ENCODE measurements at regions not wholly inside any gene's neighbourhood (a gene's known extent, or its start where the extent isn't known, plus 50 kb on each side); places are given as distances from the start of the nearest gene placed in this dataset. TPM values are rescaled to one million over a fixed set of nuclear protein-coding genes. Genes with fewer than 3 reads are reported as not detected.

GRCh38 chr15:97909291-97909891 is 51.1 kb upstream of the ARRDC4 start (continued):
- TF ChIP-seq ZC3H8 (IDR thresholded peaks at IDR 0.05) = no peak
- TF ChIP-seq FOS (IDR thresholded peaks at IDR 0.05; ENCODE audit: extremely low read depth, insufficient read length) = no peak
- 0 out of 4 replicates have a peak, but pooled peaks of 1 of the 2 experiments have one; percentile 11 for TF ChIP-seq RCOR1 (IDR thresholded peaks at IDR 0.05; ENCODE audit: borderline replicate concordance in 1 of 2, low read depth in 2 of 2, low read length in 2 of 2)
- 0 out of 2 replicates have a peak, but pooled peaks have one; percentile 8 for TF ChIP-seq CREM (IDR thresholded peaks at IDR 0.05; ENCODE audit: low read depth)
- peak; percentile 85 to 91 for TF ChIP-seq RAD21 (CRISPR knock-in tag; conservative IDR thresholded peaks at IDR 0.05 in 1 of 2, IDR thresholded peaks at IDR 0.05 in 1 of 2)
- peak; percentile 90 for TF ChIP-seq SMC3 (conservative IDR thresholded peaks at IDR 0.05; ENCODE audit: insufficient read depth, low read depth, low read length)
- TF ChIP-seq HCFC1 (IDR thresholded peaks at IDR 0.05; ENCODE audit: low read depth, low read length) = no peak
- no peak for TF ChIP-seq KDM2B (CRISPR knock-in tag; IDR thresholded peaks at IDR 0.05)
- TF ChIP-seq SMARCA5 (IDR thresholded peaks at IDR 0.05) = no peak
- TF ChIP-seq CBFA2T2 (conservative IDR thresholded peaks at IDR 0.05) = no peak
- no peak for TF ChIP-seq NFYB (IDR thresholded peaks at IDR 0.05; ENCODE audit: extremely low read depth, insufficient read length)
- no peak for TF ChIP-seq TCF7L2 (IDR thresholded peaks at IDR 0.05; ENCODE audit: low read depth, low read length)

Small RNAs in the stretch of these regions (small RNA-seq; reads per million reads assigned to genes)
- gene AC110588.1 (not detected), gene RF00017 (not detected), gene RNA5SP401 (not detected)

Measured in K562 (cell line).